GM12864 (cell line): ENCODE measurements at regions not wholly inside any gene's neighbourhood (a gene's known extent, or its start where the extent isn't known, plus 50 kb on each side); places are given as distances from the start of the nearest gene placed in this dataset.
"Not testable (repeated sequence)": the region's sequence is repeated elsewhere in the genome, so short reads cannot be mapped to it uniquely, and the experiment has no call there.

Source experiments
- DNase-seq: peaks from one replicate; pipeline ENCODE4 v3.0.0-alpha.2; 2011; ENCODE audit warnings: low read depth
- H3K4me3 ChIP-seq: 2 replicates; pipeline ENCODE4 v1.5.1; 2011; ENCODE audit warnings: mild to moderate bottlenecking, low read depth, low read length, control low read depth
- CTCF ChIP-seq: IDR thresholded peaks from 2 replicates; pipeline ENCODE4 v1.5.1; 2011; ENCODE audit warnings: low read depth, mild to moderate bottlenecking, moderate library complexity, low read length, control low read depth, inconsistent platforms; ENCODE audit errors: missing control alignments

GRCh38 chr1:74935446-74935845, 198.7 kb upstream of the LHX8 start:
- no peak for TF ChIP-seq CTCF
- H3K4me3 ChIP-seq, result no peak overlapping the region
- no peak for DNase-seq

- DNase-seq, result no peak
- TF ChIP-seq CTCF, result no peak
- H3K4me3 ChIP-seq, result no peak overlapping the region
Observed at GRCh38 chr1:74937176-74937575, 197.0 kb upstream of the LHX8 start.

GRCh38 chr1:74943046-74943445, 191.1 kb upstream of the LHX8 start:
- no peak for TF ChIP-seq CTCF
- DNase-seq, result no peak
- H3K4me3 ChIP-seq, result no peak overlapping the region

- no peak overlapping the region for H3K4me3 ChIP-seq
- DNase-seq, result no peak
- no peak for TF ChIP-seq CTCF
Observed at GRCh38 chr1:74946388-74946787, 187.8 kb upstream of the LHX8 start.

DNA sequence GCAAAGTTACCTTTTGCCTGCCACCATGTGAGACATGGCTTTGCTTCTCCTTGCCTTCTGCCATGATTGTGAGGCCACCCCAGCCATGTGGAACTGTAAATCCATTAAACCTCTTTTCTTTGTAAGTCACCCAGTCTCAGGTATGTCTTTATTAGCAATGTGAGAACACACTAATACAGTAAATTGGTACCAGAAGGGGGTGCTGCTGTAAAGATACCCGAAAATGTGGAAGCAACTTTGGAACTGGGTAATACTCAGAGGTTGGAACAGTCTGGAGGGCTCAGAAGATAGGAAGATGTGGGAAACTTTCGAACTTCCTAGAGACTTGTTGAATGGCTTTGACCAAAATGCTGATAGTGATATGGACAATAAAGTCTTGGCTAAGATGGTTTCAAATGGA, 184.8 kb upstream of the LHX8 start:
- DNase-seq, H3K4me3 ChIP-seq: not testable (repeated sequence)

GRCh38 chr1:74951981-74952380, 182.2 kb upstream of the LHX8 start:
- not testable (repeated sequence) for H3K4me3 ChIP-seq, DNase-seq

DNA sequence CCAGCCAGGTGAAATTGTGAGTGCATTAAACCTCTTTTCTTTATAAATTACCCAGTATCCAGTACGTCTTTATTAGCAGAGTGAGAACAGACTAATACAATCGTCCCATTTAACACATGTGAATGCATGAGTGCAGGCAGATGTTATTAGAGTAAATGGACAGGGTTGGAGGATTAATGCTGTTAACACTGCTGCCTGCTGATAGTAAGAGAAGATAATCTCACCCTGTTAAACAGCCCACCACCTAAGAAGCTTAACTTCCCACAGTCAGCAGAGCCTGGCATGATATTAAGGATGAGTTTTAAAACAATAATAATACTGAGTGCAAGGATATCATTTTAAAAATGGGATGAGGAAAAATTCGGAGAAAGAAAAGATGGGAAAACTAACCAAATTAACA, 181.4 kb upstream of the LHX8 start:
- TF ChIP-seq CTCF, result no peak
- no peak overlapping the region for H3K4me3 ChIP-seq
- DNase-seq, result no peak

DNA sequence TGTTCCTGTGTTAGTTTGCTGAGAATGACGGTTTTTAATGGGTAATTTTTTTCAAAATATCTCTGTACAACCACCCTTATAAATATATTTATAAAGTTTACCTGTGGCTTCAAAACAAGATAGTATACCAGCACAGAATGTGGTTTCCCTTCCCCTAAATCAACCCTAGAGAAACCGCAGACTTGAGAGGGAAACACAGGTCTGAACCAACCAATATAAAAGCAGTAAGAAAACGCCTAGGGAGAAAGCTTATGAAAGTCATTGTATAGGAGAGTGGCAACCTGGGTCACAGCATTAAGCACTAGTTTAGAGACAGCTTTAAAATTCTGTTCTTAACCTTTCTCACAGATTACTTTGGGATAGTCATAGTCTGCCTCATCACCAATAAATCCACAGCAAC, 180.6 kb upstream of the LHX8 start:
- no peak for DNase-seq
- no peak for TF ChIP-seq CTCF
- no peak overlapping the region for H3K4me3 ChIP-seq
